Endodermal cell (in vitro differentiated cells): ENCODE measurements at regions not wholly inside any gene's neighbourhood (a gene's known extent, or its start where the extent isn't known, plus 50 kb on each side); places are given as distances from the start of the nearest gene placed in this dataset.
A peak's percentile ranks its signal among the peaks of the same experiment; 100 is the strongest.

ENCODE experiments used
- DNase-seq: peaks from one replicate; pipeline ENCODE4 v3.0.0-alpha.2; 2017
- H3K27ac ChIP-seq: 2 replicates; pipeline ENCODE4 v1.5.1; 2013; ENCODE audit warnings: mild to moderate bottlenecking, low read depth, low read length, moderate library complexity
- H3K27me3 ChIP-seq: 2 replicates; pipeline ENCODE4 v1.6.1; 2013; ENCODE audit warnings: mild to moderate bottlenecking, low read length, moderate library complexity; ENCODE audit not compliant: insufficient read depth, control insufficient read depth, poor library complexity, severe bottlenecking
- H3K36me3 ChIP-seq: 2 replicates; pipeline ENCODE4 v1.7.0; 2013; ENCODE audit warnings: mild to moderate bottlenecking, low read length, moderate library complexity; ENCODE audit not compliant: control insufficient read depth, insufficient read depth
- H3K4me1 ChIP-seq: one replicate; pipeline ENCODE4 v1.7.0; 2013; ENCODE audit warnings: low read length; ENCODE audit not compliant: control insufficient read depth, insufficient read depth
- H3K4me3 ChIP-seq: 2 replicates; pipeline ENCODE4 v1.5.1; 2013; ENCODE audit warnings: mild to moderate bottlenecking, low read length, moderate library complexity
- H3K9ac ChIP-seq: 2 replicates; pipeline ENCODE4 v1.6.1; 2013; ENCODE audit warnings: mild to moderate bottlenecking, low read length, moderate library complexity; ENCODE audit not compliant: poor library complexity, severe bottlenecking; ENCODE audit errors: extremely low read depth
- H3K9me3 ChIP-seq: 2 replicates; pipeline ENCODE4 v1.6.1; 2013; ENCODE audit warnings: mild to moderate bottlenecking, low read length, moderate library complexity; ENCODE audit not compliant: control insufficient read depth
- H3K27ac Mint-ChIP-seq: 2 replicates; pipeline ENCODE4 v1.8.0; 2020; ENCODE audit warnings: mixed read lengths
- H3K27me3 Mint-ChIP-seq: 2 replicates; pipeline ENCODE4 v1.8.0; 2021; ENCODE audit warnings: mild to moderate bottlenecking, mixed read lengths; ENCODE audit not compliant: insufficient read depth
- H3K36me3 Mint-ChIP-seq: 2 replicates; pipeline ENCODE4 v1.8.0; 2020; ENCODE audit warnings: low read depth, mixed read lengths
- H3K4me1 Mint-ChIP-seq: 2 replicates; pipeline ENCODE4 v1.8.0; 2020; ENCODE audit warnings: mixed read lengths
- H3K4me3 Mint-ChIP-seq: 2 replicates; pipeline ENCODE4 v1.8.0; 2020; ENCODE audit warnings: mild to moderate bottlenecking, moderate library complexity, mixed read lengths
- H3K9me3 Mint-ChIP-seq: 2 replicates; pipeline ENCODE4 v1.8.0; 2020; ENCODE audit warnings: mild to moderate bottlenecking, mixed read lengths
- CTCF ChIP-seq: fragments of 200-600 bp; sonication (generic); conservative IDR thresholded peaks from 2 replicates; pipeline ENCODE4 v1.5.0; 2021; ENCODE audit warnings: antibody characterized with exemption, mild to moderate bottlenecking
- WGBS, 2 experiments: methylation state at CpG; one replicate each; pipeline versions ENCODE4 v1.1.5 to v1.1.7; 2013; ENCODE audit warnings: missing lambda C conversion rate in 2 of 2, mixed read lengths in 1 of 2; ENCODE audit not compliant: insufficient coverage in 1 of 2, insufficient read length in 1 of 2; 5-methylcytosine and 5-hydroxymethylcytosine counted together

GRCh38 chr6:105791179-105791578, 295.0 kb upstream of the PRDM1 start:
- no peak for DNase-seq
- Histone ChIP-seq H3K9me3 (no peaks in the 10 kb centered on the region), H3K36me3 (no peaks in the 10 kb centered on the region), H3K9ac (no peak overlapping the region), H3K27me3 (peaks cover 8% of the 10 kb centered on the region), H3K4me1 (peaks cover 9% of the 10 kb centered on the region), H3K27ac (no peak overlapping the region), H3K4me3 (no peak overlapping the region)
- Mint-ChIP-seq H3K36me3 (no peaks in the 10 kb centered on the region), H3K27ac (no peak overlapping the region), H3K4me1 (peaks cover 25% of the 10 kb centered on the region), H3K4me3 (no peak overlapping the region), H3K9me3 (no peaks in the 10 kb centered on the region), H3K27me3 (peaks cover 8% of the 10 kb centered on the region)
- no peak for TF ChIP-seq CTCF
- no CpG with 5 or more reads among the region's 1 CpG for WGBS, 2 experiments

GRCh38 chr6:105790635-105791034, 295.5 kb upstream of the PRDM1 start:
- Mint-ChIP-seq H3K9me3 (no peaks in the 10 kb centered on the region), H3K27me3 (peaks cover 8% of the 10 kb centered on the region), H3K27ac (no peak overlapping the region), H3K36me3 (no peaks in the 10 kb centered on the region), H3K4me3 (no peak overlapping the region), H3K4me1 (peaks cover 19% of the 10 kb centered on the region)
- H3K9ac ChIP-seq, result no peak overlapping the region
- H3K9me3 ChIP-seq, result no peaks in the 10 kb centered on the region
- no peak for DNase-seq
- 33 to 68% methylated on average over 1 of the region's 1 CpG for WGBS, 2 experiments
- no peak overlapping the region for H3K4me3 ChIP-seq
- no peak overlapping the region for H3K27ac ChIP-seq
- TF ChIP-seq CTCF, result peak; percentile 53
- H3K36me3 ChIP-seq, result no peaks in the 10 kb centered on the region
- peaks cover 5% of the 10 kb centered on the region for H3K4me1 ChIP-seq
- H3K27me3 ChIP-seq, result peaks cover 8% of the 10 kb centered on the region

- no peak for DNase-seq
- Histone ChIP-seq H3K9ac (no peak overlapping the region), H3K9me3 (no peaks in the 10 kb centered on the region), H3K36me3 (no peaks in the 10 kb centered on the region), H3K4me3 (no peak overlapping the region), H3K4me1 (peaks cover 5% of the 10 kb centered on the region), H3K27me3 (peaks cover 8% of the 10 kb centered on the region), H3K27ac (no peak overlapping the region)
- Mint-ChIP-seq H3K36me3 (no peaks in the 10 kb centered on the region), H3K4me1 (peaks cover 18% of the 10 kb centered on the region), H3K27ac (no peak overlapping the region), H3K27me3 (peaks cover 8% of the 10 kb centered on the region), H3K4me3 (no peak overlapping the region), H3K9me3 (no peaks in the 10 kb centered on the region)
- TF ChIP-seq CTCF, result no peak
- 45 to 68% methylated on average over 1 to 2 of the region's 2 CpGs for WGBS, 2 experiments
Measured at GRCh38 chr6:105789935-105790334, 296.2 kb upstream of the PRDM1 start.
